EL (cell line): ENCODE measurements at regions not wholly inside any gene's neighbourhood (a gene's known extent, or its start where the extent isn't known, plus 50 kb on each side); places are given as distances from the start of the nearest gene placed in this dataset.
A peak's percentile ranks its signal among the peaks of the same experiment; 100 is the strongest.

Source experiments
- DNase-seq: peaks from one replicate; pipeline ENCODE4 v3.0.0-alpha.2; 2016

- DNase-seq: peak; percentile 72
Observed at GRCh38 chr19:28878862-28879566, 333.9 kb downstream of the UQCRFS1 start.

GRCh38 chr19:28876609-28877123 is 336.3 kb downstream of the UQCRFS1 start:
- no peak for DNase-seq

GRCh38 chr19:28874742-28875141 is 338.2 kb downstream of the UQCRFS1 start:
- no peak for DNase-seq

- DNase-seq: no peak
Observed at GRCh38 chr19:28873301-28873700, 339.6 kb downstream of the UQCRFS1 start.

- DNase-seq: no peak
Observed at GRCh38 chr19:28871099-28871725, 341.7 kb downstream of the UQCRFS1 start.

GRCh38 chr19:28869459-28869858 is 343.5 kb downstream of the UQCRFS1 start:
- no peak for DNase-seq

GRCh38 chr19:28868836-28869235 is 344.1 kb downstream of the UQCRFS1 start:
- DNase-seq: no peak

- no peak for DNase-seq
Observed at GRCh38 chr19:28867978-28868377, 345.0 kb downstream of the UQCRFS1 start.

- DNase-seq: no peak
Observed at GRCh38 chr19:28864577-28865042, 348.3 kb downstream of the UQCRFS1 start.

- DNase-seq: no peak
Observed at GRCh38 chr19:28864024-28864503, 348.9 kb downstream of the UQCRFS1 start.

- no peak for DNase-seq
Observed at GRCh38 chr19:28862238-28862637, 350.7 kb downstream of the UQCRFS1 start.

GRCh38 chr19:28859811-28860210 is 353.1 kb downstream of the UQCRFS1 start:
- DNase-seq: no peak

GRCh38 chr19:28858933-28859332 is 354.0 kb downstream of the UQCRFS1 start:
- DNase-seq: no peak

GRCh38 chr19:28857967-28858366 is 355.0 kb downstream of the UQCRFS1 start:
- DNase-seq: no peak

- DNase-seq: no peak
Observed at GRCh38 chr19:28855216-28855615, 357.7 kb downstream of the UQCRFS1 start.

GRCh38 chr19:28847468-28847867 is 365.5 kb downstream of the UQCRFS1 start:
- DNase-seq: peak; percentile 53

GRCh38 chr19:28846094-28846812 is 366.7 kb downstream of the UQCRFS1 start:
- DNase-seq: no peak

- DNase-seq: no peak
Observed at GRCh38 chr19:28843761-28844492, 369.0 kb downstream of the UQCRFS1 start.

GRCh38 chr19:28841531-28841930 is 371.4 kb downstream of the UQCRFS1 start:
- no peak for DNase-seq

GRCh38 chr19:28840891-28841290 is 372.1 kb downstream of the UQCRFS1 start:
- no peak for DNase-seq

GRCh38 chr19:28839455-28839854 is 373.5 kb downstream of the UQCRFS1 start:
- no peak for DNase-seq

- no peak for DNase-seq
Observed at GRCh38 chr19:28838909-28839308, 374.0 kb downstream of the UQCRFS1 start.

GRCh38 chr19:28836421-28836820 is 376.5 kb downstream of the UQCRFS1 start:
- DNase-seq: no peak
